ENCODE measurements at regions not wholly inside any gene's neighbourhood (a gene's known extent, or its start where the extent isn't known, plus 50 kb on each side); places are given as distances from the start of the nearest gene placed in this dataset.

DNA sequence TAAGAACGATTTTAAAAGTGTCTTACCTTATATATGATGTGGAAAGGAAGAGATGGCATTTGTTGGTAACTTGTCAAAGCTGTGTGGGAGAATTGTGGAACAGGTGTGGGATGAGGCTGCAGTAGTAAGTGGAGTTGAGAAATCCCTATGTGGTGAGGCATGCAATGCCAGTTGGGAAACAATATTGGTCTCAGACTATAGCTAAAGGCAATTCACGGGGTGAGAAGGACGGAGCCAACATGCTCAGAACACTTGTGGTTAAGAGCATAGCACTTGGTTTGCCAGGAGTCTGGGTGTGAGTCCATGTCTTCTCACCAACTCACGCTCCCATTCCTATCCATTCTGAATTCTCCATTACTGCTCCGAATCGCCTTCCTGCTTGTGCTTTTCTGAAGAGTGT, 615.6 kb upstream of the ADAMTS9 start:
- no peak for ATAC-seq
- Mint-ChIP-seq H3K4me1 (ENCODE audit: low read depth) (no peaks in the 10 kb centered on the region), H3K4me3 (no peak overlapping the region), H3K36me3 (ENCODE audit: low read depth) (no peaks in the 10 kb centered on the region), H3K9me3 (ENCODE audit: insufficient read depth) (no peaks in the 10 kb centered on the region), H3K27ac (no peak overlapping the region), H3K27me3 (ENCODE audit: low read depth) (no peaks in the 10 kb centered on the region)
- ChIA-PET POLR2A (no interaction called here), CTCF (no interaction called here)
- no peak for DNase-seq

GRCh38 chr3:65291448-65292125, 603.8 kb upstream of the ADAMTS9 start:
- H3K4me1 Mint-ChIP-seq (ENCODE audit: low read depth), result no peaks in the 10 kb centered on the region
- DNase-seq (no peak), ATAC-seq (no peak)
- H3K27ac Mint-ChIP-seq, result no peak overlapping the region
- H3K9me3 Mint-ChIP-seq (ENCODE audit: insufficient read depth), result peaks cover 8% of the 10 kb centered on the region
- POLR2A ChIA-PET, result no interaction called here
- H3K4me3 Mint-ChIP-seq, result no peak overlapping the region
- H3K36me3 Mint-ChIP-seq (ENCODE audit: low read depth), result no peaks in the 10 kb centered on the region
- CTCF ChIA-PET, result no interaction called here
- no peaks in the 10 kb centered on the region for H3K27me3 Mint-ChIP-seq (ENCODE audit: low read depth)

DNA sequence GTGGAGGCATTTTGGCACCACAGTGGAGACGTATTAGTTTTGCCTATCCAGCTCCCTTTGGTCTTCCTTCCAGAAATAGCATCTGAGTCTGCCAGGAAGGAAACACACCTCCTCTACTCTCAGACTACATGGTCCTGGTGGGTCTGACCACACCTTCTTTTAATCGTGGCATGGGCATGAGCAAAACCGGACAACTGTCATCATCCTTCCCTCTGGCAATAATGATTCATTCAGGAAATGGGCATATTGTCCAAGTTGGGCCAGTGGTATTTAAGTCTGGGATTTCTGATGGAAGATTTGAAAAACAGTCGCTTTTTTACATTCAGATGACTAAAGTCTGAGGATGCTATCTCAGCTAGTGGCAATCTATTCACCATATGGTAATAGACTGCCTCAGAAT, 601.0 kb upstream of the ADAMTS9 start:
- Mint-ChIP-seq H3K9me3 (ENCODE audit: insufficient read depth) (no peaks in the 10 kb centered on the region), H3K27ac (no peak overlapping the region), H3K4me1 (ENCODE audit: low read depth) (no peaks in the 10 kb centered on the region), H3K27me3 (ENCODE audit: low read depth) (no peaks in the 10 kb centered on the region), H3K4me3 (no peak overlapping the region), H3K36me3 (ENCODE audit: low read depth) (no peaks in the 10 kb centered on the region)
- no peak for ATAC-seq
- no peak for DNase-seq
- ChIA-PET CTCF (no interaction called here), POLR2A (no interaction called here)

- Mint-ChIP-seq H3K4me1 (ENCODE audit: low read depth) (no peaks in the 10 kb centered on the region), H3K27me3 (ENCODE audit: low read depth) (no peaks in the 10 kb centered on the region), H3K9me3 (ENCODE audit: insufficient read depth) (no peaks in the 10 kb centered on the region), H3K36me3 (ENCODE audit: low read depth) (no peaks in the 10 kb centered on the region), H3K4me3 (no peak overlapping the region), H3K27ac (no peak overlapping the region)
- no peak for DNase-seq
- ChIA-PET POLR2A (no interaction called here), CTCF (no interaction called here)
- ATAC-seq, result no peak
Measured at GRCh38 chr3:65285956-65286355, 598.2 kb upstream of the ADAMTS9 start.

- no peak for ATAC-seq
- no peaks in the 10 kb centered on the region for H3K4me1 Mint-ChIP-seq (ENCODE audit: low read depth)
- H3K9me3 Mint-ChIP-seq (ENCODE audit: insufficient read depth), result no peaks in the 10 kb centered on the region
- H3K27me3 Mint-ChIP-seq (ENCODE audit: low read depth), result no peaks in the 10 kb centered on the region
- POLR2A ChIA-PET, result no interaction called here
- no peak for DNase-seq
- no peak overlapping the region for H3K27ac Mint-ChIP-seq
- no peak overlapping the region for H3K4me3 Mint-ChIP-seq
- CTCF ChIA-PET, result no interaction called here
- H3K36me3 Mint-ChIP-seq (ENCODE audit: low read depth), result no peaks in the 10 kb centered on the region
Measured at GRCh38 chr3:65284961-65285360, 597.2 kb upstream of the ADAMTS9 start.

DNA sequence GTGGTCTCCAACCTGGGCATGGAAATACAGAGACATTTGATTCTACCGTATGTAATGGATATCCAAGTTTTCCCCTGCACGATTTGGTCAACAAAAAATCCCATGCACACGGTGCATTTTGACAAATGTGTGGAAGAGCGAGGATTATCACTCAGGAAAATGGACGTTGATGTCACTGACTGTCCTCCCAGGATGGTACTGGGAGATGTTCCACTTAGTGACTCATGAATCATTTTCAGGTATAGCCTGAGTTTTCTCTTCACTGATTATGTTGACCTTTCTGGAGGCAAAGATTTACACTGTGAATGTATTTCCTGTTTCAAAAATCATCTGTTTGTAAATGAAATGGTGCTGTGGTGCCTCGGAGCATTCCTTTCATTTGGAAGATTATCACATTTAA, 596.7 kb upstream of the ADAMTS9 start:
- H3K27ac Mint-ChIP-seq, result no peak overlapping the region
- no peaks in the 10 kb centered on the region for H3K9me3 Mint-ChIP-seq (ENCODE audit: insufficient read depth)
- no peaks in the 10 kb centered on the region for H3K27me3 Mint-ChIP-seq (ENCODE audit: low read depth)
- H3K4me1 Mint-ChIP-seq (ENCODE audit: low read depth), result no peaks in the 10 kb centered on the region
- ATAC-seq (no peak), DNase-seq (no peak)
- no peak overlapping the region for H3K4me3 Mint-ChIP-seq
- ChIA-PET CTCF (no interaction called here), POLR2A (no interaction called here)
- no peaks in the 10 kb centered on the region for H3K36me3 Mint-ChIP-seq (ENCODE audit: low read depth)

GRCh38 chr3:65279225-65279782, 591.5 kb upstream of the ADAMTS9 start:
- no peak for ATAC-seq
- Mint-ChIP-seq H3K27me3 (ENCODE audit: low read depth) (no peaks in the 10 kb centered on the region), H3K27ac (no peak overlapping the region), H3K4me1 (ENCODE audit: low read depth) (no peaks in the 10 kb centered on the region), H3K9me3 (ENCODE audit: insufficient read depth) (no peaks in the 10 kb centered on the region), H3K4me3 (no peak overlapping the region), H3K36me3 (ENCODE audit: low read depth) (no peaks in the 10 kb centered on the region)
- CTCF ChIA-PET, result no interaction called here
- DNase-seq, result no peak
- POLR2A ChIA-PET, result no interaction called here

DNA sequence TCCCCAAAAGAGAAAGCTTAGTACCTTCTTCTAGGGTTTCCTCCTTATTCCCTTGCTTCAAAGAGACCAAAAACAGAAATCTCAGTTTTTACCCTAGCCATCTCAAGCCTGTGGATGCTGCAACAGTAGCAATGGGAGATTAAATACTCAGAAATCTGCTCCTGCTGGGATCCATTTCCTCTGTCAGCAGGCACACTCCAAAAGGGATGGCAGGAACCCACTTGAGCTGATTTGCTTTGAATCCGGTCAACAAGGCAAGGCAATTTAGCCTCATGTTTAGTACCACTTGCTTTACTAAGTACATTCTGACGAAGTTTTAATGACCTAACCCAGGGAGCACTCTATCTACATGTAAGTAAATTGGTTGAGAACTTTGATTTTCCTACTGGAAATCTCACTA, 590.0 kb upstream of the ADAMTS9 start:
- Mint-ChIP-seq H3K27ac (no peak overlapping the region), H3K27me3 (ENCODE audit: low read depth) (no peaks in the 10 kb centered on the region), H3K9me3 (ENCODE audit: insufficient read depth) (no peaks in the 10 kb centered on the region), H3K4me3 (no peak overlapping the region), H3K4me1 (ENCODE audit: low read depth) (no peaks in the 10 kb centered on the region), H3K36me3 (ENCODE audit: low read depth) (no peaks in the 10 kb centered on the region)
- POLR2A ChIA-PET, result no interaction called here
- ATAC-seq (no peak), DNase-seq (no peak)
- CTCF ChIA-PET, result no interaction called here

DNA sequence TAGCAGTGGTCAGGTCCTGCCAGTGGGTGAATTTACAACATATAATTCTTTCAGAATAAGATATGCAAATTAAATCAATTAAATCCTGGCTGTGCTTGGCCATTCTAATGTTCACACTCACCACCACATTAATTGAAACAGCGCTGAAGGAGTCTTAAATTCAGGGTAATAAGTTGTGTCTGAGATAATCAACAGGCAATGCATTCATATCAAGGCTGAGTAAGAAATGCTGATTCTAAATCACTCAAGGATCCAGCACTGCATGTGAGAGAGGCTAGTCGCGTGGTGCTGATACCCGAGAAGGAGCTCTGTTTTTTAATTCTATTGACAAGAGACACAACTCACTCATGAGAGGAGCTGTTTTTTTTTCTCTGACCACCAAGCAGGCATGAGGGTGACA, 588.8 kb upstream of the ADAMTS9 start:
- no peak overlapping the region for H3K27ac Mint-ChIP-seq
- no peaks in the 10 kb centered on the region for H3K27me3 Mint-ChIP-seq (ENCODE audit: low read depth)
- ChIA-PET CTCF (no interaction called here), POLR2A (no interaction called here)
- no peaks in the 10 kb centered on the region for H3K4me1 Mint-ChIP-seq (ENCODE audit: low read depth)
- DNase-seq (no peak), ATAC-seq (no peak)
- no peak overlapping the region for H3K4me3 Mint-ChIP-seq
- H3K36me3 Mint-ChIP-seq (ENCODE audit: low read depth), result no peaks in the 10 kb centered on the region
- H3K9me3 Mint-ChIP-seq (ENCODE audit: insufficient read depth), result peaks cover 5% of the 10 kb centered on the region

GRCh38 chr3:65268426-65268825, 580.6 kb upstream of the ADAMTS9 start:
- POLR2A ChIA-PET, result no interaction called here
- H3K36me3 Mint-ChIP-seq (ENCODE audit: low read depth), result no peaks in the 10 kb centered on the region

DNA sequence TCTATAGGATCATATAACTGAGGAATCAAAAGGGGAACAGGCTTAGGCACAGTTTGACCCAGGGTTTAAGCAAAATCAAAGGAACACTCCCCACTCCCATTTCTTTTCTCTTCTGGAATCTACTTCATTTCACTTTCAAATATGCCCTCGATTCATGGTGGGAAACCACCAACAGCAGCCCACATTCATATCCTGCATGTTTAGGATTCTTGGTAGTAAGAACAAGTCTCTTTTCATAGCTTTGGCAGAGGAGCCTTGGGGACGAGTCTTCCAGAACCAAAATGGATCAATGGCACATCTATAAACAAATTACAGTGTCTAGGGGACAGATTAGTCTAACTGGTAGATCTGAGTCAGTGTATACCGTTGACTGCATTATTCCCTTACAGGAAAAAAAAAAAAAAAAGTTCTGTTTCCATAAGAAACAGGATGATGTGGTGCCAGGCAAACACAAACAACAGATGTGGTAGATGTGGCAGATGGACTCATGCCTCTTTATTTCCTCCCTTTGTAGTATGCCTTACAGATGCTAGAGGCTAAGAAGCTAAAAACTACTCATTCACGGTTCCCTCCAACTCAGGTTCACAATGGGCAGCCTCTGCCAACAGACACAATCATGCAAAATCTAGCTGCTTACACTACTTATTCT, 578.3 kb upstream of the ADAMTS9 start:
- CTCF ChIA-PET, result no interaction called here
- H3K36me3 Mint-ChIP-seq (ENCODE audit: low read depth), result peaks cover 2% of the 10 kb centered on the region
- no peak overlapping the region for H3K4me3 Mint-ChIP-seq
- no peak for ATAC-seq
- no peaks in the 10 kb centered on the region for H3K4me1 Mint-ChIP-seq (ENCODE audit: low read depth)
- H3K27me3 Mint-ChIP-seq (ENCODE audit: low read depth), result no peaks in the 10 kb centered on the region
- POLR2A ChIA-PET, result no interaction called here
- H3K9me3 Mint-ChIP-seq (ENCODE audit: insufficient read depth), result peaks cover 5% of the 10 kb centered on the region
- no peak overlapping the region for H3K27ac Mint-ChIP-seq
- DNase-seq, result no peak

More at GRCh38 chr3:65268426-65268825, 580.6 kb upstream of the ADAMTS9 start:
- CTCF ChIA-PET, result no interaction called here
- Mint-ChIP-seq H3K27ac (no peak overlapping the region), H3K4me1 (ENCODE audit: low read depth) (no peaks in the 10 kb centered on the region), H3K4me3 (no peak overlapping the region), H3K27me3 (ENCODE audit: low read depth) (no peaks in the 10 kb centered on the region), H3K9me3 (ENCODE audit: insufficient read depth) (peaks cover 6% of the 10 kb centered on the region)
- ATAC-seq (no peak), DNase-seq (no peak)

DNA sequence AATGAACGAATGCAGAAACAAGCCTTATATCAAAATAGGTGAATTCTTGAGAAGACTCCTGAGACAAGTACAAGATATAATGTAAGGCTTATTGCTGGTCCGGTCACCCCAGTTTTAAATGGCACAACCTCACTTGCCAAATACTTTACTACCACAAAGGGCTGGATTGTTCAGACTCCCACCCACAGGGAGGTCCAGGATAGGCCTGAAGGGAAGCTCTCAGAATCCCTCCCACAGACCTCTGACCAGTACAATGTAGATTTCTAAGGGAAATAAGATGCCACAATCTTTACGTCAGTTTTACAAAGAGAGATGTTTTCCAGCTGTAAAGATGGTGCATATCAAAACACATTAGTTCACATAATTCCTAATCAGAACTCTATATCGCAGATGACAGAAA, 577.7 kb upstream of the ADAMTS9 start:
- POLR2A ChIA-PET, result no interaction called here
- Mint-ChIP-seq H3K4me3 (no peak overlapping the region), H3K27me3 (ENCODE audit: low read depth) (no peaks in the 10 kb centered on the region), H3K4me1 (ENCODE audit: low read depth) (no peaks in the 10 kb centered on the region), H3K36me3 (ENCODE audit: low read depth) (peaks cover 2% of the 10 kb centered on the region), H3K27ac (no peak overlapping the region), H3K9me3 (ENCODE audit: insufficient read depth) (peaks cover 10% of the 10 kb centered on the region)
- ATAC-seq (no peak), DNase-seq (no peak)
- CTCF ChIA-PET, result no interaction called here

DNA sequence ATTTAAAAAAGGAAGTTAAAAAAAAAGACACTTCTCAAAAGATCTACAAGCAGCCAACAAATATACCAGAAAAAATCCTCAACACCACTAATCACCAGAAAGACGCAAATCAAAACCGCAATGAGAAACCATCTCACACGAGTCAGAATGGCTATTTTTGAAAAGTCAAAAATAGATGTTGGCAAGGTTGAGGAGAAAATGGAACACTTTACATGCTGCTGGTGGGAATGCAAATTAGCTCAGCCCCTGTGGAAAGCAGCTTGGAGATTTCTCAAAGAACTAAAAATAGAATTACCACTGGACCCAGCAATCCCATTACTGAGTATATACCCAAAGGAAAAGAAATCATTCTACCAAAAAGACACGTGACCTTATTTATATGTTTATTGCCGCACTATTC, 574.7 kb upstream of the ADAMTS9 start:
- CTCF ChIA-PET, result no interaction called here
- POLR2A ChIA-PET, result no interaction called here
- Mint-ChIP-seq H3K36me3 (ENCODE audit: low read depth) (peaks cover 2% of the 10 kb centered on the region), H3K4me3 (no peak overlapping the region), H3K27me3 (ENCODE audit: low read depth) (no peaks in the 10 kb centered on the region), H3K4me1 (ENCODE audit: low read depth) (no peaks in the 10 kb centered on the region), H3K27ac (no peak overlapping the region), H3K9me3 (ENCODE audit: insufficient read depth) (peaks cover 12% of the 10 kb centered on the region)
- ATAC-seq (no peak), DNase-seq (no peak)

All from activated CD8-positive, alpha-beta T cell treated with anti-CD3 and anti-CD28 coated beads, Interleukin-2, amount 10 ng/mL, durations not matched to agents 7 days and 5 days (primary cell).